ENCODE measurements at regions not wholly inside any gene's neighbourhood (a gene's known extent, or its start where the extent isn't known, plus 50 kb on each side); places are given as distances from the start of the nearest gene placed in this dataset.
"Not testable (repeated sequence)": the region's sequence is repeated elsewhere in the genome, so short reads cannot be mapped to it uniquely, and the experiment has no call there.

- H3K27ac ChIP-seq (ENCODE audit: low read depth, low read length); H3K4me2 ChIP-seq (ENCODE audit: low read length); RAD21 ChIA-PET (ENCODE audit: low non-redundant PET in 1 of 2, low total read pairs in 2 of 2, uncharacterized antibody in 2 of 2, unreplicated experiment in 2 of 2); H2AFZ ChIP-seq (ENCODE audit: low read depth, low read length, poor library complexity, severe bottlenecking); ATAC-seq; H3K9ac ChIP-seq (ENCODE audit: low read length); H3K27me3 ChIP-seq (ENCODE audit: insufficient read depth, low read length); DNase-seq (ENCODE audit: low read depth, low spot score); BruUV-seq (replicated peaks); H3K36me3 ChIP-seq (ENCODE audit: control insufficient read depth in 1 of 2, insufficient read depth in 2 of 2, low read length in 2 of 2); H4K20me1 ChIP-seq (ENCODE audit: insufficient read depth); H3K9me3 ChIP-seq (ENCODE audit: control insufficient read depth in 1 of 2, insufficient read depth in 1 of 2, low read depth in 1 of 2, low read length in 2 of 2); H3K79me2 ChIP-seq (ENCODE audit: insufficient read depth, low read length); POLR2A ChIA-PET; CTCF ChIA-PET; H3K4me3 ChIP-seq (replicated peaks in 1 of 2; ENCODE audit: low read depth in 1 of 2, low read length in 2 of 2); H3K4me1 ChIP-seq (ENCODE audit: control insufficient read depth in 1 of 2, insufficient read depth in 2 of 2, low read length in 2 of 2); H3K9me2 ChIP-seq (ENCODE audit: insufficient read depth): not testable (repeated sequence)
- intact Hi-C loops (cut with micrococcal nuclease), result loop anchor here (10.0 kb wide), 1 partner anchor 1463 kb away; no protein-coding TSS in a partner anchor
Measured at GRCh38 chrX:124181515-124181914, 150.9 kb upstream of the TEX13D start.

GRCh38 chrX:124190440-124190839, 142.0 kb upstream of the TEX13D start:
- no peaks in the 10 kb centered on the region for H4K20me1 ChIP-seq (ENCODE audit: insufficient read depth)

GRCh38 chrX:124194199-124194598, 138.3 kb upstream of the TEX13D start:
- ChIA-PET POLR2A (no interaction called here), RAD21 (ENCODE audit: low non-redundant PET in 1 of 2, low total read pairs in 2 of 2, uncharacterized antibody in 2 of 2, unreplicated experiment in 2 of 2) (no interaction called here), CTCF (no interaction called here)
- no peaks in the 10 kb centered on the region for H3K36me3 ChIP-seq (ENCODE audit: control insufficient read depth in 1 of 2, insufficient read depth in 2 of 2, low read length in 2 of 2)
- no peaks in the 10 kb centered on the region for H3K4me1 ChIP-seq (ENCODE audit: control insufficient read depth in 1 of 2, insufficient read depth in 2 of 2, low read length in 2 of 2)
- H3K4me2 ChIP-seq (ENCODE audit: low read length), result no peak overlapping the region
- H3K79me2 ChIP-seq (ENCODE audit: insufficient read depth, low read length), result no peaks in the 10 kb centered on the region
- no peaks in the 10 kb centered on the region for H3K27me3 ChIP-seq (ENCODE audit: insufficient read depth, low read length)
- H3K9me3 ChIP-seq (ENCODE audit: control insufficient read depth in 1 of 2, insufficient read depth in 1 of 2, low read depth in 1 of 2, low read length in 2 of 2), result no peaks in the 10 kb centered on the region
- no peak for ATAC-seq
- no peaks in the 10 kb centered on the region for H4K20me1 ChIP-seq (ENCODE audit: insufficient read depth)
- H3K9me2 ChIP-seq (ENCODE audit: insufficient read depth), result no peaks in the 10 kb centered on the region
- no peak overlapping the region for H3K4me3 ChIP-seq (replicated peaks in 1 of 2; ENCODE audit: low read depth in 1 of 2, low read length in 2 of 2)
- BruUV-seq (replicated peaks), result no TSS peak
- intact Hi-C loops (cut with micrococcal nuclease), result no loop called here
- H3K27ac ChIP-seq (ENCODE audit: low read depth, low read length), result no peak overlapping the region
- no peak for DNase-seq (ENCODE audit: low read depth, low spot score)
- no peak overlapping the region for H2AFZ ChIP-seq (ENCODE audit: low read depth, low read length, poor library complexity, severe bottlenecking)
- H3K9ac ChIP-seq (ENCODE audit: low read length), result no peak overlapping the region
- TF ChIP-seq SRF (IDR thresholded peaks at IDR 0.05; ENCODE audit: low read depth), result no peak
- TF ChIP-seq CTCF (IDR thresholded peaks at IDR 0.05 in 2 of 3, conservative IDR thresholded peaks at IDR 0.05 in 1 of 3; ENCODE audit: borderline replicate concordance in 1 of 3, insufficient read depth in 1 of 3, low read depth in 2 of 3, low read length in 2 of 3), result no peak
- no peak for TF ChIP-seq EGR1 (IDR thresholded peaks at IDR 0.05; ENCODE audit: low read depth)
- TF ChIP-seq POLR2A (IDR thresholded peaks at IDR 0.05; ENCODE audit: borderline replicate concordance, extremely low read depth, insufficient read depth, insufficient read length), result no peak
- no peak for TF ChIP-seq CBX3 (IDR thresholded peaks at IDR 0.05; ENCODE audit: low read depth)
- TF ChIP-seq SIN3A (IDR thresholded peaks at IDR 0.05; ENCODE audit: low read depth), result no peak
- TF ChIP-seq MAX (IDR thresholded peaks at IDR 0.05), result no peak
- no peak for TF ChIP-seq ATF3 (IDR thresholded peaks at IDR 0.05)

More at GRCh38 chrX:124190440-124190839, 142.0 kb upstream of the TEX13D start:
- RAD21 ChIA-PET (ENCODE audit: low non-redundant PET in 1 of 2, low total read pairs in 2 of 2, uncharacterized antibody in 2 of 2, unreplicated experiment in 2 of 2), result no interaction called here
- no peaks in the 10 kb centered on the region for H3K27me3 ChIP-seq (ENCODE audit: insufficient read depth, low read length)
- H3K4me1 ChIP-seq (ENCODE audit: control insufficient read depth in 1 of 2, insufficient read depth in 2 of 2, low read length in 2 of 2), result no peaks in the 10 kb centered on the region
- TF ChIP-seq FOSL1 (IDR thresholded peaks at IDR 0.05; ENCODE audit: low read depth), result no peak
- no peak overlapping the region for H3K4me3 ChIP-seq (replicated peaks in 1 of 2; ENCODE audit: low read depth in 1 of 2, low read length in 2 of 2)
- no peaks in the 10 kb centered on the region for H3K36me3 ChIP-seq (ENCODE audit: control insufficient read depth in 1 of 2, insufficient read depth in 2 of 2, low read length in 2 of 2)
- no peak overlapping the region for H2AFZ ChIP-seq (ENCODE audit: low read depth, low read length, poor library complexity, severe bottlenecking)
- H3K9me3 ChIP-seq (ENCODE audit: control insufficient read depth in 1 of 2, insufficient read depth in 1 of 2, low read depth in 1 of 2, low read length in 2 of 2), result no peaks in the 10 kb centered on the region
- no peaks in the 10 kb centered on the region for H3K79me2 ChIP-seq (ENCODE audit: insufficient read depth, low read length)
- ATAC-seq (no peak), DNase-seq (ENCODE audit: low read depth, low spot score) (no peak)
- H3K9ac ChIP-seq (ENCODE audit: low read length), result no peak overlapping the region
- H3K4me2 ChIP-seq (ENCODE audit: low read length), result no peak overlapping the region
- BruUV-seq (replicated peaks), result no TSS peak
- POLR2A ChIA-PET, result no interaction called here
- intact Hi-C loops (cut with micrococcal nuclease), result no loop called here
- H3K9me2 ChIP-seq (ENCODE audit: insufficient read depth), result no peaks in the 10 kb centered on the region
- no peak overlapping the region for H3K27ac ChIP-seq (ENCODE audit: low read depth, low read length)
- CTCF ChIA-PET, result no interaction called here
